Fibroblast of skin of scalp (primary cell): ENCODE measurements at regions not wholly inside any gene's neighbourhood (a gene's known extent, or its start where the extent isn't known, plus 50 kb on each side); places are given as distances from the start of the nearest gene placed in this dataset.

Experiments
- DNase-seq: peaks from one replicate; pipeline ENCODE4 v3.0.0-alpha.2; 2013

DNA sequence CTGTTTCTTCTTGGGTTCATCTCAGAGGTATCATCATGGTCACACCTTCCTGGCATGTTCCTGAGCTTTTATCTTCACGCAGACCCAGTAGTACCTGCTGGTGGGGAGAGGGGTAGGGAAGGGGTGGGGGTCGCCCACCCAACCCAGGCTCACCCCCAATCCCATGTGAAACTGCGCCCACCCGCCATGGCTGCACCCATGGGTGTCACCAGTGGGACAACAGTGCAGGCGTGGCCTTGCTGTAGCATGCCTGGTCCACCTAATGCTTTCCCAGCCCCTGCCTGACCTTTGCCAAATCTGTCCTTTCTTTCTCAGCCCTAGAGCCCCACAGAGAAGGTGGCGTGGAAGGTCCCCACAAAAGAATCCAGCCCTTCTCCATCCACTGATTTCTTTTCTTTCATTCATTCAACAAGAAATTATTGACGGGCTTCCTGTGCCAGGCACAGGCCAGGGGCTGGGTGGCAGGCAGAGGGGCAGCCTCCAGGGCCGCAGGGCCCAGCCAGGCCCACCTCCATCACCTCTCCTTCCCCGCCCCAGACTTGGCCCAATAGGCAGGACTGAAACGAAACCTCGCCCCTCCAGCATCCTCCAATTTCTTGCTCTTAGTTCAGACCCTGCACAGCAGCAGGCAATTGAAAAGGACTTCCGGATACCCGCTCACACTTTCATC is 79.1 kb upstream of the TNRC6C start:
- no peak for DNase-seq

DNA sequence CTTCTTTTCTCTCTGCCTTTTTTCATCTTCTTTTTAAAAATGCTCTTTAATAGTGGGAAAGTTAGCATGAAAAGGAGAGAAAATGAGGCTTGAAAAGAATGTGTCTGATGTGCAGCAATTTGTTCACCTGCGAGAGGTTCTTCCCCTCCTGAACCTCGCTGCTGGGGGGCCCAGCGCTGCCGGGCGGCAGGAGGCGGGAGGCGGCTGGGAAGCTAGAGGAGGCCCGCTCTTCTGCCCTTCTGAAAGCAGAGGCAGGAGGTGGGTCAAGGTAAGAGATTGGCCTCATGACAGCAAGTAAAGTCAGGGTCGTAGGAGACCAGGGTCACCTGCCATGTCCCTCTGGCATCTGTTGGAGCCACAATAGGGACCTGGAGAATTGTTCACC is 78.6 kb upstream of the TNRC6C start:
- DNase-seq = no peak

DNA sequence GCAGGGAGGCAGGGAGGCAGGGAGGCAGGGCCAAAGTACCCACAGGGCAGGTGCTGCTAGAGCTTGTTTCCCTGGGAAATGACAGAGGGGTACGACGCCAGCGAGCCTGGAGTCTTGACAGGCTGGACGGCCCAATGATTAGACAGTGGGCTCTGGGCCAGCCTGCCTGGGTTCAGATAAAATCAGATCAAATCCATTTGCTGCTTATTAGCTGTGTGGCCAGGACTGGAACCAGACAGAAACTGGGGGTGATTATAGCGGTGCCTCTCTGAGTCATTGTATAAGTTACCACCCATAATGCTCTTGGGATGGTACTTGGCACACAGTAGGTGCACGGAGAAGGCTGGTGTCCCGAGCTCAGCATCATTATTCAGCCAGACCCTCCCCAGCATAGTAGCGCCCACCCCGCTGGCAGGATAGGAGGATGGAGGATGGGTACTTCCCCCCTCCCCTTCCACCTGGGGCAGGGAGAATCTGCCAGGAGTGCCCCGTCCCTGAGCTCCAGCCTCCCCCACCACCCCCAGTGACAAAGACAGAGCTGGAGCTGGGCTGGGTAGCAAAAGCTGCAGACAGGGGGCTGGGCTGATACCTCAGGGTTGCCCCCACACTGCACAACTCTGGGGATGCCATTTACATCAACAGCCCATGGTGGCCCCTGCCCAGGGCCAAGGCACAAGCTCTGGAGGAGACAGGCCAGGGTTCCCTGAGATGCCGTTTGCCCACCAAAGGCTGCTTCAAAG is 77.6 kb upstream of the TNRC6C start:
- DNase-seq = no peak

DNA sequence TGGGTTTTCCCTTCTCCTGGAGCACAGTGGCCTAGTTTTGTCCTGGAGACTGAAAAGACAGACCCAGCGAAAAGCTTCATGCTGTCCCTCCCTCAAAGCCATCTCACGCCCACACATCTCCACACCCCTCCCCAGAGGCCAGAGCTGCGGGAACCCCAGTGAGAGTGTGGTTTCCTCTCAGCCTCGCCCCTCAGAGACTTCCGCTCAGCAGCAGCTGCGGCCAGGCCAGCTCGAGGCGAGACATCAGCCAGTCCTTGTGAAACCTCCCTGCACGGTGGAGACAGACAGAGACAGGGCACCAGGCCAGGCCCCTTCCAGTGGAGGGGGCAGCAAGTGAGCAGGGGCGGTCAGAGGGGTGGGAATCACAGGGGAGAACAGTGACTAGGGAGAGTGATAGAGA is 77.0 kb upstream of the TNRC6C start:
- DNase-seq = peak; percentile 80

DNA sequence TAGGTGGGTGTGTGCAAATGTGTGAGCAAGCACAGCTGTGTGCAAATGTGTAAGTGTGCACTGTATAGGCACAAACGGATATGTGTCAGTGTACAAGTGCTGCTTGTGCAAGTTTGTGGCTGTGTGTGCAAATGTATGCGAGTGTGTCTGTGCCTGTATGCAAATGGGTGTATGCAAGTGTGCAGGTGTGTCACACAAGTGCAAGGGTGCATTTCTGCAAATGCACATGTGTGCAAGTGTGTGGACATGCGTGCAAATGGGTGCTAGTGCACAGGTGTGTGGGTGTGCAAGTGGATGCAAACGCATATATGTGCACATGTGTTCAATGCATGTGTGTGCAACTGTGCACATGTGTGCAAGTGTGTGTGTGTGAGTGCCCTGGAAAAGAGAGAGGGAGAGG is 76.5 kb upstream of the TNRC6C start:
- no peak for DNase-seq

DNA sequence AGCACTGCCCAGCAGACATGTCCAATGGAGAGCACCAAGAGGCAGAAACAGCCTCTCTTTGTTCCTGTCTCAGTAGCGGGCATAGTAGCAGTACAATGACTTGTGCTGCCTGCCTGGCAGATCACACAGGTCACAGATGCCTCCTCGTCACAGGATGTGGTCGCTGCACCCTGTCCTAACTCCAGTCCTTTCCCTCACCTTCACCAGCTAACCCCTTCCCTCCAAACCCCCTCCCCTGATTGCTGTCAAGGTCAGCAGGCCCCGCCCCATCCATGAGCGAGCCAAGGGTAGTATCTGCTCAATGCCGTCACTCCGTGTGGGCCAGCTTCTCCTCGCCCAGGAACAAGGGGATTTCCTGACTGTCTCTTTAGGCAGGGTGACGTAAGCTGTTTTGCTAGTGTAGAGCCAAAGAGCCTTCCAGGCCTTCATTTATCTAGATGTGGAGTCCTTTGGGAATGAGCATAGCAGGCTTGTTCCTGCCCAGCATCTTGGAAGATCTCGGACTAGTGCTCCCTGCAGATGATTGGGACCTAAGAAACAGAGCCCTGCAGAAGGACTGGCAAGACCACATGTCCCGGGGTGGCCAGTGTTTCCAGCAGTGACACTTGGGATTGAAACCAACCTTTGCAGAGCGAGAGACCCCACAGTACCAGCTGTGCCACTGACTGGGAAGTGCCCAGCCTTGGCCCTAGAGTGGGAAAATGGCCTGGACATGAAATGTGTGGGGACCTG is 75.9 kb upstream of the TNRC6C start:
- peak; percentile 47 for DNase-seq

DNA sequence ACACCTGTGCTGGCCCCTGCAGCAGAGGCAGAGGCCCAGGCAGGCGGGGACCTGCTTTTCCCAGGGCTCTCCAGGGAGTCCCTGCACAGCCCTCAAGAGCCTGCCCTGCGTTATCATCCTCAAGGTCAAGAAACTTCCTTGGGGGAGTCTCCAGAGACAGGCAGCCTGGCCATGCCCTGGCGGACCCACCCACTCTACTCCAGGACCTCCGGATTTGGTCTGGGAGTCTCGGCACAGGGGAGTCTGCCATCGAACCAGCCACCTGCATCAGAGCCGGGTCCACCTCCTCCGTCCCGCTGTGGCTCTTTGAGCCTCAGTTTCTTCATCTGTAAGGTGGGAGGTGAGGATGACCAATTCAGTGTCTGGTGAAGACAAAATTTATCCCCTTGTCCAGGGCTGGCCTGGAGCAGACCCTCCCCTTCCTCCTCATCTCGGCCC is 75.3 kb upstream of the TNRC6C start:
- no peak for DNase-seq

DNA sequence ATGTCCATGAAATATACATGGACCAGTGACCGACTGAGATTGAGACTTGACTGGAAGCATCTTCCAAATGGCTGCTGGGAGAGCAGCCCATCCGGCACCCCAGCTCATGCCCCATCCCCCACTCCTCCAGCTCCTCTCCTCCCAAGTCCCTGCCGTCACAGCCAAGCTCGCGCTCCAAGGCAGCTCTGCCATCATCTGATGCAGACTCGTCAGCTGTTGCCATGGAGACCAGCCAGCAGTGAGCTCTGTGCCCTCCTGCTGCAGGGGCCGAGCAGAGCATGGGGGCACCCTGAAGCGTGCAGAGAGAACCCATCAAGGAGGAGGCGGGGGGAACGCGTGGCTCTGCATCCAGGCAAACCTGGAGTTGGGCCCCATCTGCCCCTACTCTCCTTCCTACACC is 74.5 kb upstream of the TNRC6C start:
- DNase-seq = peak; percentile 24

DNA sequence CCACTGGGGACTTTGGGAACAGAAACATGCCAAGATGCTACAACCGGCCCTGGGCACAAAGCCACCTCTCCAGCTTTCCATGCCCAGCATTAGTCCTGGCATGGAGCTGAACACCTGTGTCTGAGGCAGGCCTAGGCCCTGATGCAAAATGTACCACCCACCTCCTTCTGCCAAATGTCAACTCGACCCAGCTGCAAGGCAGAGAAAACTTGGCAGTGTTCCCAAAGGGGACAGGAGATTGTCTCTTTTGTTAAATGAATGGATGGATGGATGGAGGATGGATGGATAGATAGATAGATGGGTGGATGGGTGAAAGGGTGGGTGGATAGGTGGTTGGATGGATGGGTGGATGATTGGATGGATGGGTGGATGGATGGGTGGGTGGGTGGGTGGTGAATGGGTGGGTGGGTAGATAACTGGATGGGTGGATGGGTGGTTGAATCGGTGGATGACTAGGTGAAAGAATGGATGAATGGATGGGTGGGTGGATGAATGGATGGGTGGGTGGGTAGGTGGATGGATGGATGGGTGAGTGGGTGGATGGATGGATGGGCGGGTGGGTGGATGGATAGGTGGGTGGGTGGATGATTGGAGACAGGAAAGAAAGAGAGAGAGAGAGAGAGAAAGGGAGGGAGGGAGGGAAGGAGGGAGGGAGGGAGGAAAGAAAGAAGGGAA is 73.4 kb upstream of the TNRC6C start:
- DNase-seq = no peak

DNA sequence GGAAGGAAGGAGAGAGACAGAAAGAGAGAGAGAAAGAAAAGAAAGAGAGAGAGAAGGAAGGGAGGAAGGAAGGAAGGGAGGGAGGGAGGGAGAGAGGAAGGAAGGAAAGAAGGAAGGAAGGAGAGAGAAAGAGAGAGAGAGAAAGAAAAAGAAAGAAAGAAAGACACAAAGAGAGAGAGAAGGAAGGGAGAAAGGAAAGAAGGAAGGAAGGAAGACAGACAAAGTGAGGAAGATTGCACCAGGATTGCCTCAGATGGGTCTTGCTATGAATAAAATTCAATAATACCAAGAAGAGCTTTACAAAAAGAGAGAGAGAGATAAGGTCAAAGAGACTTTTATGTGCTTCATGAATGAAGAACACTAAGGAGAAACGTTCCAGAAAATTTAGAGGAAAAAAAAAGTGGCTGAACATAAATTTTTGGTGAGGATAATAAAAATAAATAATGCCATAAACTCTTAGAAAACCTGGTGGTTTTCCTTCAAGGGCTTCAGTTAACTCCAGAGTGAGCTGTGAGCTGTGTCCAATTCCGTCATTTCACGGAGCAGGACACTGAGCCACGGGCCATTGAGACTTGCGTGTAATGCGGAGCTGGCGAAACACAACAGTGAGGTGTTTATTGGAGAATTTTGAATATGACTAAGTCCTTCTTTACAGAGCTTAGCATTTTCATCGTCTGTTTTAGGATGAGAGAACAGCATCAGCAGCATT is 72.7 kb upstream of the TNRC6C start:
- no peak for DNase-seq

DNA sequence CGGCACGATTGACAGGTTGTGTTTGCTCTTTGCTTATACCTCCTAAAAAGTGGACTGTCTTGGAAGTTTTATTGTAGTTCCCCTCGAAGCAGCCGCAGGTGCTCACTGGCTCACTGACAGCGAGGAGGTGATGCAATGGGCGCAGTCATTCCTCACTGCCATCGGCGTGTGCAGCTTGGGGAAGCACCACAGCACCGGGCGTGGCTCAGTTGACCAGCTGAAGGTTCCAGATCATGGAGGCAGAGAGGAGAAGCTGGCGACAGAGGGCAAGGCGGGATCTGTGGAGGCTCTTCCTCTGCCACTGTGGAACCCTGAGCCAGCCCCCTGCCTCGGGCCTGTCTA is 72.1 kb upstream of the TNRC6C start:
- no peak for DNase-seq

DNA sequence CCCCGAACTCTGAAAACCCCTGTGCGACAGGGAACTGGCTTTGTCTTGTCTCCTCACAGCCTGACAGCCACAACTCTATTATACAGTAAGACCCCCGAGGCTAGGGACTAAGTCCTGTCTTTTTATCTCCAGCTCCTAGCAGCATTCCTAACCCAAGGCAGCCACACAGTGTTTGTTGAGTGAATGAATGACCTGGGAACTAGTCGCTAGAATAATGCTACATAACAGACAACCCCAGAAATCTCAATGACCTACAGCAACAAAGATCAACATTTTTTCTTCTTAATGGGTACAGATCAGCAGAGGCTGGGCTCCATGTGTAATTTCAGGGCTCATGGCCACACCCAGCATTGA is 71.4 kb upstream of the TNRC6C start:
- DNase-seq = no peak

DNA sequence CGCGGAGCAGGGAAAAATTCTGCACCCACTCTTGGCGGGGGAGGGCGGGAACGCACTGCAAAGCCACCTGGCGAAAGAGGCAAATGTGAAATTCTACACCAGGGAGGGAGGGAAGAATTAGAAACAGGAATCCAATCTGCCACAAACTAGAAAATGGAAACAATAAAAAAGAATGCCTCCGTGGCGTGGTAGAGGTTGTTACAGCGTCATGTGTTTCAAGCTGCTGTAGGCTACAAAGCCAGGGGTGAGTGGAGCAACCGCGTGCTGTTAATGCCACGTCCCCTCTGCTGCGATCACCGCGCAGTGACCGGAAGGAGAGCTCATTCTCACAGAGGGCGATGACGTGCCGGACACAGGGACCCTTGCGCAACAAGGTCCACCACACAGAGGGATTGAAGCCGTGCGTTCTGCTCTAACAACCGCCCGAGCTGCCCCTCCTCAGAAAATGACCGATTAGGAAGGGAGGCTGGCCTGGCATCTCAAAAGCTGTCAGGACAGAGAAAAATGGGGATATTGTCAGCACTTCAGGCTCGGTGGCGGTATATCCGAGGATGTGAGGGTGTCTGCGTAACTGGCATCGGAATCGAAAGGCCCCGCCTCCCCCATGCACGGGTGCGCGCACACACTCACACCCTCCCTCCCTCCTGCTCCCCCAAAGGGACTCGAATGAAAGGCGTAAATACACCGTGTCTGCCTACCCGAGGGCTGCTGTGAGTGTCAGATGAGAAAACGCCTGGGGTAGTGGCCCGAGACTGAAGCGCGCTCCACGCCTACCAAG is 70.8 kb upstream of the TNRC6C start:
- DNase-seq = peak; percentile 45

DNA sequence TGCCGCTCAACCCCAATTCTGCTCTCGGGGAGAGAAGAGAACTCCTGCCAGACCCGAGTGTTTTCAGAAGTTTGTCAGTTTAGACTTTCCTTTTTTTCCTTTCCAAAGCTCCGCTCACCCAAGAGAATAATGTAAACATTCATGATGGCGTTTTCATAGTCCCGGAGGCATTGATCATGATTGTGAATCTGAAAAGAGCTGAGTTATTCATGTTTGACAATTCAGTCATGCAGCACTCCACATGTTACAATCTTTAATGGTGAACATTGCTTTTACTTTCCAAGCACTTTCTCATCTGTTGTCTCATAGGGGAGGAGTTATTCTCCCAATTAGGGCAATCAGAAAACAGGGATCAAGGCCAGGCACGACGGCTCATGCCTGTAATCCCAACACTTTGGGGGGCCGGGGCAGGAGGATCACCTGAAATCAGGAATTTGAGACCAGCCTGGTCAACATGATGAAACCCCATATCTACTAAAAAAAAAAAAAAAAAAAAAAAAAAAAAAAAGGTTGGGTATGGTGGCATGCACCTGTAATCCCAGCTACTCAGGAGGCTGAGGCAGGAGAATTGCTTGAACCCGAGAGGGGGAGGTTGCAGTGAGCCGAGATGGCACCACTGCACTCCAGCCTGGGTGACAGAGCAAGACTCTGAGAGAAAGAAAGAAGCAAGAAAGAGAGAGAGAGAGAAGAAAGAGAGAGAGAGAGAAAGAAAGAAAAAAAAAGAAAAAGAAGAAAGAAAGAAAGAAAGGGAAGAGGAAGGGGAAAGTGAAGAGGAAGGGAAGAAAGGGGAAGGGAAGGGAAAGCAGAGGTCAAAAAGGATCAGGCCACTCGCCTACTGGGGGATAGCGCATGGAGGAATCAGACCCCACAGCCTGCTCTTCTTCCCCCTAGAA is 70.0 kb upstream of the TNRC6C start:
- no peak for DNase-seq

DNA sequence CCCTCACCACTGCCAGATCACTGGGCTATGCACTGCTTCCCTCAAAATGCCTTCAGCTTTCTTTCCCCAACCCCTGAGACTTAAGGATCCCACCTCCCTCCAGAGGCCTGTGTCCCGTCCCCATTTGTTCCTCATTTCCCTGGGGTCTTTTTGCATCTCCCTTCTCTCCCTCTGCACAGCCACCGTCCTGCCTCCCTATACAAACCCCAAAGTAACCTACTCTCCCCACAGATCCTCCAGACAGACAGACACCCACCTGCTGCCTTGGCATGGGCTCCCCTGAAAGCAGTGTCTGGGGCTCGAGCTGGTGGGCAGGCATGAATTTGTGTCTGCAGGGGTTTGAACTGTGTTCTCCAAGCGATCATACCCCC is 69.4 kb upstream of the TNRC6C start:
- no peak for DNase-seq

DNA sequence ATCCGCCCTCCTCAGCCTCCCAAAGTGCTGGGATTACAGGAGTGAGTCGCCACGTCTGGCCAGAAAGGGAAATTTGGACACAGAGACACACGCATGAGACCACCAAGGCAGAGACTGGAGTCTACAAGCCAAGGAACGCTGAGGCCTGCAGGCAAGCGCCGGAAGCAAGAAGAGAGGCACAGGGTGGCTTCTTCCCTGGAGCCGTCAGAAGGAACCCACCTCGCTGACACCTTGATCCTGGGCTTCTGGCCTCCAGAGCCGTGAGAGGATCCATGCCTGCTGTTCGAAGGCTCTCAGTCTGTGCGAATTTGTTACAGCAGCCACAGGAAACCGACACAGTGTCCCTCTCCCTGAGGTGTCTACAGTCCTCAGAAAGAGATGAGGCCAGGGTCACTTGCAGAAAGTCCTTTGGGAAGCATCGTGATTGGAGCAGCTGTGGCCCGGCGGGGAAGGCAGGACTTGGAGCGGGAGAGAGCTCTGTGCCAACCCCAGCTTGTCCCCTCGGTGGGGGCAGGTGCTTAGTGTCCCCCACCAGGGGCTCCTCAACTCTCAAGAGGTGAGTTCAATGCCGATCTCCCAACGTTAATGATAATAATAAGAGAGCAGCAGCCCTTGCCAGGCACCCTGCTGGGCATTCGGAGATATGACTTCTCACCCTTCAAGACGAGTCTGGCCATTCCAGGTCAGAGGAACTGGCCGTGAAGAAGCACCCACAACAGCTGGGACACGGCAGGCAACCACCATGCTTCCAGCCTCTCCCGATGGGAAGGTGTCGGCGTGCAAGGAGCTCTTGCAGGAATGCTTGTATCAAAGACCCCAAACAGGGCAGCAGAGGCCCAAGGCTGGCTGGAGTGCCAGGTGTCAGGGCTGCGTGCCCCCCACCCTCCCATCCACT is 68.4 kb upstream of the TNRC6C start:
- DNase-seq = no peak

DNA sequence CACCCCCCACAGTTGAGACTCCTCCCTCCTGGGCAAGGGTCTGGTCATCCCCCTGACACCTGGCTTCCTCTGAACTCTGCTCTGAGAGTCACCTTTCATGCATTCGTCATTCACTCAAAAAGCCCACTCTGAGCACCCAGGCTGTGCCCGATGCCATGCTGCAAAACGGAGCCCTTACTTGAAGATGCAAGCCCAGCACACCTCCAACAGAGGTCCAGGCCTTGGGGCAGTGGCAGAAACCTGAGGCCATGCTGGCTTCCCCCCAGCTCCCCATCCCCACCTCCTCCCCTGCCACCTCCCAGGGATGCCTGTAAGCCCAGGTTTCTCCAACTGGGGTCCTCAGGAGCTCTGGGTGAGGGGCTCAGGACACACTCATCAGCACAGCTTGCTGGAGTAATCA is 67.7 kb upstream of the TNRC6C start:
- DNase-seq = no peak

DNA sequence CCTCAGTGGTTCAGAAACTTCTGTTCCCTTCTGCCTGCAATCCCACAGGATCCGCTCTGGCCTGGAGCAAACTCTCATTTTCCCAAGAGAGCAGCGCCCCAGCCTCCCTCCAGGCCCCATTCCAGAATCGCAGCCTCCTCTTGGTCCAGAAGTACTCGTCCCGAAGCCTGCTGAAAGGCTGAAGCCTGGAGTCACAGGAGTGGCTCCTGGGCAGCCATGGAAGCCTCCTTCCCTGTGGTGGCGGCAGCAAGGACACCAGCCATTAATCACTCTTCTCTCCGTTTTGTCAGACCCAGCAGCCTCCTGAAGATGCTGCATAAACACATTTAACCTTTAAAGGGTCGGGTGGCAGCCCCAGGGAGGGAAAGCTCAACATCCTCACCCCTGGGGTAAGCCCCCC is 66.9 kb upstream of the TNRC6C start:
- DNase-seq = no peak

DNA sequence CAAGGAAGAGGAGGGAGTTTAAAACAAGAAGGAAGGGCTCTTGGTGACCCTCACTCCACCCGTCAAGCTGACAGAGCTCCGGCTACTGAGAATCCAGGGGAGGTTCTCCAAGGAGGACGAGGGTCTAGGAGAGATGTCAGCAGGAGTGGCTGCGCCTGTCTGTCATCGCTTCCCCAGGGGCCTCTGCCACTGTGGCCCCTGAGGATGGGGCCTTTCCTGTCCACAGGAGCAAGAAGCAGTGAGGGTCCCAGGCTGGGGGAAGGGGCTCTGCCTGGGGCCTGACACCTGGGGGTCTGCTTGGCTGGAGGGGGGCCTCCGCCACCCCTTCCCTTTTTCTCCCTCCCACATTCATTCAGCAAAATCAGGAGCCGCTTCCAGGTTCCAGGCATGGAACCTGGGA is 66.5 kb upstream of the TNRC6C start:
- DNase-seq = no peak
